SK-N-SH (cell line): ENCODE measurements at regions not wholly inside any gene's neighbourhood (a gene's known extent, or its start where the extent isn't known, plus 50 kb on each side); places are given as distances from the start of the nearest gene placed in this dataset.

ENCODE experiments used
- CHD2 ChIP-seq: fragments of 150-350 bp; IDR thresholded peaks from 2 replicates; pipeline ENCODE4 v1.6.1; 2018; ENCODE audit warnings: low read length; ENCODE audit not compliant: partially characterized antibody
- FOXJ3 ChIP-seq: sonication (generic); formaldehyde crosslinking; IDR thresholded peaks from 2 replicates; pipeline ENCODE4 v1.5.1; 2020; ENCODE audit warnings: mild to moderate bottlenecking, missing genetic modification reagents
- MXI1 ChIP-seq: IDR thresholded peaks from 2 replicates; pipeline ENCODE4 v1.6.1; 2012; ENCODE audit warnings: mild to moderate bottlenecking, low read depth, low read length, improper control_type of control experiment
- POLR2AphosphoS5 ChIP-seq: IDR thresholded peaks from 2 replicates; pipeline ENCODE4 v1.6.1; 2012; ENCODE audit warnings: low read depth, low read length
- SMC3 ChIP-seq: IDR thresholded peaks from 2 replicates; pipeline ENCODE4 v1.6.1; 2012; ENCODE audit warnings: low read depth, low read length, improper control_type of control experiment
- TF ChIP-seq, protein P1 (sequence below): fragments of 200-600 bp; sonication (generic); IDR thresholded peaks from 2 replicates; pipeline ENCODE4 v1.6.1; 2017; ENCODE audit warnings: antibody characterized with exemption, mild to moderate bottlenecking, moderate library complexity
- TF ChIP-seq, protein P2 (sequence below): IDR thresholded peaks from 2 replicates; pipeline ENCODE4 v1.4.0; 2012; ENCODE audit warnings: low read depth
- TF ChIP-seq, protein P3 (sequence below): IDR thresholded peaks from 2 replicates; pipeline ENCODE4 v1.4.0; 2012; ENCODE audit warnings: low read depth, borderline replicate concordance
- TF ChIP-seq, protein P4 (sequence below): IDR thresholded peaks from 2 replicates; pipeline ENCODE4 v1.6.1; 2012; ENCODE audit warnings: mild to moderate bottlenecking, low read depth, low read length, moderate library complexity

DNA sequence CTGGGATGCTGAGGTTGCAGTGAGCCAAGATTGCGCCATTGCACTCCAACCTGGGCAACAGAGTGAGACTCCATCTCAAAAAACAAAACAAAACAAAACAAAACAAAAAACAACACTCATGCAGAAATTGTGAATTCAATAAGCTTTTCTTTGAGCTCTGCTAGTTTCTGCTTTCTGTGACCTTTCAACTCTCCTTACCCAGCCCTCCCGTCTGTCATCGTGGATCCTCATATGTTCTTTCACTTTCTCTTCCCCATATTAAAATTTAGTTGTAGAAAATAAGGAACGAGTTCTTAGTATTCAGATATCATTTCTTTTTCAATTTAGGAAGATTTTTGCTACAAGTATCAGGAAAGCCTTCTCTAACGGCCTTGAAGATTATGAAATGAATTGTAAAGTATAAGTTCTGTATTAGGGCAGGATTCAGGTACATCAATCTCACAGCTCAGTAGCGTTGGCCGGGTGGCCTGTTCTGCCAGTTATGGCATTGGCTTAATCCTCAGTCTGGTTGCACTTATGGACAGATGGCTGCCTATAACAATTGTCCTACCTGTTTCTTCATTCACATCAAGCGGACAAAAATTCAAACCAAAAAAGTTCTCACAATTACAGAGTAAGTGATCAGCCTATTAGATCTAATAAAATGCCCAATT, 1167.0 kb downstream of the SORCS3 start:
- TF ChIP-seq, protein P1, sequence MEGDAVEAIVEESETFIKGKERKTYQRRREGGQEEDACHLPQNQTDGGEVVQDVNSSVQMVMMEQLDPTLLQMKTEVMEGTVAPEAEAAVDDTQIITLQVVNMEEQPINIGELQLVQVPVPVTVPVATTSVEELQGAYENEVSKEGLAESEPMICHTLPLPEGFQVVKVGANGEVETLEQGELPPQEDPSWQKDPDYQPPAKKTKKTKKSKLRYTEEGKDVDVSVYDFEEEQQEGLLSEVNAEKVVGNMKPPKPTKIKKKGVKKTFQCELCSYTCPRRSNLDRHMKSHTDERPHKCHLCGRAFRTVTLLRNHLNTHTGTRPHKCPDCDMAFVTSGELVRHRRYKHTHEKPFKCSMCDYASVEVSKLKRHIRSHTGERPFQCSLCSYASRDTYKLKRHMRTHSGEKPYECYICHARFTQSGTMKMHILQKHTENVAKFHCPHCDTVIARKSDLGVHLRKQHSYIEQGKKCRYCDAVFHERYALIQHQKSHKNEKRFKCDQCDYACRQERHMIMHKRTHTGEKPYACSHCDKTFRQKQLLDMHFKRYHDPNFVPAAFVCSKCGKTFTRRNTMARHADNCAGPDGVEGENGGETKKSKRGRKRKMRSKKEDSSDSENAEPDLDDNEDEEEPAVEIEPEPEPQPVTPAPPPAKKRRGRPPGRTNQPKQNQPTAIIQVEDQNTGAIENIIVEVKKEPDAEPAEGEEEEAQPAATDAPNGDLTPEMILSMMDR = no peak
- TF ChIP-seq, protein P2, sequence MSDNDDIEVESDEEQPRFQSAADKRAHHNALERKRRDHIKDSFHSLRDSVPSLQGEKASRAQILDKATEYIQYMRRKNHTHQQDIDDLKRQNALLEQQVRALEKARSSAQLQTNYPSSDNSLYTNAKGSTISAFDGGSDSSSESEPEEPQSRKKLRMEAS = no peak
- TF ChIP-seq CHD2 (no peak), FOXJ3 (CRISPR knock-in tag) (no peak), SMC3 (no peak), POLR2AphosphoS5 (no peak), MXI1 (no peak)
- TF ChIP-seq, protein P3, sequence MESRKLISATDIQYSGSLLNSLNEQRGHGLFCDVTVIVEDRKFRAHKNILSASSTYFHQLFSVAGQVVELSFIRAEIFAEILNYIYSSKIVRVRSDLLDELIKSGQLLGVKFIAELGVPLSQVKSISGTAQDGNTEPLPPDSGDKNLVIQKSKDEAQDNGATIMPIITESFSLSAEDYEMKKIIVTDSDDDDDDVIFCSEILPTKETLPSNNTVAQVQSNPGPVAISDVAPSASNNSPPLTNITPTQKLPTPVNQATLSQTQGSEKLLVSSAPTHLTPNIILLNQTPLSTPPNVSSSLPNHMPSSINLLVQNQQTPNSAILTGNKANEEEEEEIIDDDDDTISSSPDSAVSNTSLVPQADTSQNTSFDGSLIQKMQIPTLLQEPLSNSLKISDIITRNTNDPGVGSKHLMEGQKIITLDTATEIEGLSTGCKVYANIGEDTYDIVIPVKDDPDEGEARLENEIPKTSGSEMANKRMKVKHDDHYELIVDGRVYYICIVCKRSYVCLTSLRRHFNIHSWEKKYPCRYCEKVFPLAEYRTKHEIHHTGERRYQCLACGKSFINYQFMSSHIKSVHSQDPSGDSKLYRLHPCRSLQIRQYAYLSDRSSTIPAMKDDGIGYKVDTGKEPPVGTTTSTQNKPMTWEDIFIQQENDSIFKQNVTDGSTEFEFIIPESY = no peak
- TF ChIP-seq, protein P4, sequence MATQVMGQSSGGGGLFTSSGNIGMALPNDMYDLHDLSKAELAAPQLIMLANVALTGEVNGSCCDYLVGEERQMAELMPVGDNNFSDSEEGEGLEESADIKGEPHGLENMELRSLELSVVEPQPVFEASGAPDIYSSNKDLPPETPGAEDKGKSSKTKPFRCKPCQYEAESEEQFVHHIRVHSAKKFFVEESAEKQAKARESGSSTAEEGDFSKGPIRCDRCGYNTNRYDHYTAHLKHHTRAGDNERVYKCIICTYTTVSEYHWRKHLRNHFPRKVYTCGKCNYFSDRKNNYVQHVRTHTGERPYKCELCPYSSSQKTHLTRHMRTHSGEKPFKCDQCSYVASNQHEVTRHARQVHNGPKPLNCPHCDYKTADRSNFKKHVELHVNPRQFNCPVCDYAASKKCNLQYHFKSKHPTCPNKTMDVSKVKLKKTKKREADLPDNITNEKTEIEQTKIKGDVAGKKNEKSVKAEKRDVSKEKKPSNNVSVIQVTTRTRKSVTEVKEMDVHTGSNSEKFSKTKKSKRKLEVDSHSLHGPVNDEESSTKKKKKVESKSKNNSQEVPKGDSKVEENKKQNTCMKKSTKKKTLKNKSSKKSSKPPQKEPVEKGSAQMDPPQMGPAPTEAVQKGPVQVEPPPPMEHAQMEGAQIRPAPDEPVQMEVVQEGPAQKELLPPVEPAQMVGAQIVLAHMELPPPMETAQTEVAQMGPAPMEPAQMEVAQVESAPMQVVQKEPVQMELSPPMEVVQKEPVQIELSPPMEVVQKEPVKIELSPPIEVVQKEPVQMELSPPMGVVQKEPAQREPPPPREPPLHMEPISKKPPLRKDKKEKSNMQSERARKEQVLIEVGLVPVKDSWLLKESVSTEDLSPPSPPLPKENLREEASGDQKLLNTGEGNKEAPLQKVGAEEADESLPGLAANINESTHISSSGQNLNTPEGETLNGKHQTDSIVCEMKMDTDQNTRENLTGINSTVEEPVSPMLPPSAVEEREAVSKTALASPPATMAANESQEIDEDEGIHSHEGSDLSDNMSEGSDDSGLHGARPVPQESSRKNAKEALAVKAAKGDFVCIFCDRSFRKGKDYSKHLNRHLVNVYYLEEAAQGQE = no peak
